GM18867 (cell line): ENCODE measurements at regions not wholly inside any gene's neighbourhood (a gene's known extent, or its start where the extent isn't known, plus 50 kb on each side); places are given as distances from the start of the nearest gene placed in this dataset.
"Not testable (repeated sequence)": the region's sequence is repeated elsewhere in the genome, so short reads cannot be mapped to it uniquely, and the experiment has no call there.

ENCODE experiments used
- ATAC-seq: cut with Tn5 transposase; IDR thresholded peaks from one replicate; pipeline ENCODE4 v1.9.1; 2021; ENCODE audit warnings: mild to moderate bottlenecking, moderate library complexity; ENCODE audit not compliant: unreplicated experiment

- ATAC-seq, result peak; percentile 50
These were observed 499.0 kb downstream of the PYDC2 start for GRCh38 chr3:191959876-191960413.

DNA sequence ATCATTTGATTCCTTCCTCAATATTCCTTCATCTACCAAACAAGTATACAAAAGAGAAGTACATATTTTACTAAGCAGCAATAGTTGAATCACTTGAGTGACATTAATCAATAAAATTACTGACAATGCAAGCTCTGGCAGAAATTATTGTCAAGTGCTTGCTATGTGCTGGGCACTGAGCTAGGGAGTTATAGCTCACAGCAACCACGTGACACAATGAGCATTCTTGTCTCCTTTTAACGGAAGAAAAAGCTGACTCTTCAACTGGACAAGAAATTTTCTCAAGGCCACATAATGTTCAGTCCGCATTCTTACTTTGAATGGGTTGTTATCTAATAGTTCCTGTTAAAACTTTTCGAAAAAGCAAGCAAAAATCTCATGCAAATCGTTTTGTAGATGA lies 500.1 kb downstream of the PYDC2 start:
- no peak for ATAC-seq

DNA sequence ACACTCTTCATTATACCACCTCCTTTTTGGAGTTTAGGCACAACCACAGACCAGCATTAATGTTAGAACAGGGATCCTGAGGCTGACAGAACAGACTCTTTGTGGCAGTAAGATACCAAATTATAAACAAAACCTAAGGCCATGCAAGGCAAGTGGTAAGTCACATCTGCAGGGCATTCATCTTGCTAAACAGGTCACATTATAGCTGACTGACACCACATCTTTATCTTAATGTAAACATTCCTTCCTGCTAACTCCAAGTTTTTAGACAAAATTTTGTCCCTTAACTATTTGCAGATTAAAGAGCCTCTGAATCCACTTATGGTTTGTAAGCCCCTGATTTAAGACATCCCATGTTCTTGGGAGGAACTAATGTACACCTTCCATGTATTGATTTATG lies 500.6 kb downstream of the PYDC2 start:
- ATAC-seq, result no peak

GRCh38 chr3:191962324-191962723 lies 501.4 kb downstream of the PYDC2 start:
- ATAC-seq, result no peak

DNA sequence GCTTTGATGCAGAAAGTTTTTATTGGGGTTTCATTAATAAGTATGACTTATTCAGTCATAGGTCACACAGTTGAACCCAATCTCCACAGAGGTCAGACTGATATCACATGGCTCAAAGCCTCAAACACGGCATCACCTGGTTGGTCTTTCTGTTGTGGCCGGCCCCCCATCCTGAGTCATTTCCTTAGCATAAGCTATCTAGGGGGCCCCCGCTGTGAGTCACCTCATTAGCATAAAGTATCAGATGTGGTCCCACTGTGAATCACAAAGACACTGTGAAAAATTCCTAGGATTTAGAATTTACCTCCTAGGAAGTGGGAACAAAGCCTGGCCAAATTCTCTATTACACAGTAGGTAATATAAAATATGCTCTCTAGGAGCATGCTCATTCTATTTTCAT lies 502.2 kb downstream of the PYDC2 start:
- ATAC-seq, result no peak

DNA sequence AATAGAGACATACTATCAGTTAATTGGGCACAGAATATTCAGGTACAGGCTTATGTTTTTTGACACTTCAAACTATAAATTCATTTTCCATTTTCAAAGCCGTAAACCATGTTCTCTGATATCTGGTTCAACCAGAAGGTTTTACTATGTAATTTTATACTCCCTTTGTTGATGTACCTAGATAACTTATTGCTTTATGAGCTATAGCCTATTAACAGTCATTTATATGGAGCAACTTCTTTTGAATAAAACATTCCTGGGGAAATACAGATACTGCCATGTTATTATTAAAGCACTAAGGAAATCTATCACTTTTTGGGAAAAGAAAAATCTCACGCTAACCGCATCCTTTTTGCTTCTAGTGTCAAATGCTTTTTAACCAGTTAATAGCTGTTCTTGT lies 505.6 kb downstream of the PYDC2 start:
- no peak for ATAC-seq

GRCh38 chr3:191968299-191968698 lies 507.3 kb downstream of the PYDC2 start:
- no peak for ATAC-seq

DNA sequence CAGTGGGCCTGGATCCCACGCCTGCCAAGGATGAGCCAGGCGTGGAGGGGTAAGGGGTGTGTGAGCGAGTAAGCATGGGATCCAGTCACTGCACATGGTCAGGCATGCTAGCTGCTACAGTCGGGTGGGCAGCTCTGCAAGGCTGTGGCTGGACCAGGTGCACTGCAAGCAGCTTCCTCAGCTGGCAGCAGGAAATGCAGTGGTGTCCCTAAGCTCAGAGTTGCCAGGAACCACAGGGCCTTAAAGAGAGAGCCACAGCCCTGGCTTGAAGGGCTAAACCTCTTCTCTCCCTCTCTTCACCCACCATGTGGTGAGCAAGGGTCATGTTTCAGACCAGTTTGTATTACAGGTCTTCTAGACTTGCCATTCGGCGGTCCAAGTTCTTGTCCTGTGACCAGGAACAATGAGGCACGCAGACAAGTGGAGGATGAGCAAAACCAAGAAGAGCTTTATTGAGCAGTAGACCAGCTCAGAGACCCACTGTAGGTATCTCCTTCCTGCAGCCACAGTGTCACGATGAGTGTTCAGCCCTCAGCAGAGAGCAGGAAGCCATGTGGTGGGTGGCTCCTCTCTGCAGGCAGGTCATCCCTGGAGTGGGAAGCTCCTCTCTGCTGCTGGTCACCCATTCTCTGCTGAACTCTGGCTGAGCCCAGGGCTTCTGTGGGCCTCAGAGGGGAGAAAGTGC lies 511.9 kb downstream of the PYDC2 start:
- ATAC-seq, result no peak

DNA sequence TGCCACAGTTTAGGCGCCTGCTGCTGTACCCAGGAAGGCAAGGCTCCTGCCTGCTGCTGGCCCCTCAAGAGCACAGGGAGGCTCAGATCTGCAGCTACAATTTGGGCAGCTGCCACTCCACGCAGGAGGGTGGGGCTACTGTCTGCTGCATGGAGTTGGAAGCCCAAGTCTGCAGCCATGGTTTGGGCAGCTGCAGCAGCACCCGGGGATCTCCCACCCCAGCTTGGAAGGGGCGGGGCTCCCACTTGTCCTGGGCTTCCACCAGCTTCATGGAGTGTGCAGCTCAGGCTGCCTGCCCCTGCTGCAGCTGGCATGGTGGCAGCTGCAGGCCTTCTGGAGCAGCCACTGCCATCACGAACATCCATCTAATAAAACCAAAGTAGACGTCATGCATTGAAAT lies 512.9 kb downstream of the PYDC2 start:
- ATAC-seq, result no peak

GRCh38 chr3:191975936-191976335 lies 515.0 kb downstream of the PYDC2 start:
- no peak for ATAC-seq

- ATAC-seq, result no peak
These were observed 519.5 kb downstream of the PYDC2 start for GRCh38 chr3:191980443-191980842.

GRCh38 chr3:191982481-191982880 lies 521.5 kb downstream of the PYDC2 start:
- no peak for ATAC-seq

GRCh38 chr3:191985691-191986090 lies 524.7 kb downstream of the PYDC2 start:
- ATAC-seq, result no peak

- no peak for ATAC-seq
These were observed 526.9 kb downstream of the PYDC2 start for GRCh38 chr3:191987831-191988350.

GRCh38 chr3:191993952-191994351 lies 533.0 kb downstream of the PYDC2 start:
- not testable (repeated sequence) for ATAC-seq

- no peak for ATAC-seq
These were observed 536.1 kb downstream of the PYDC2 start for GRCh38 chr3:191997093-191997492.

GRCh38 chr3:191997579-191998268 lies 536.8 kb downstream of the PYDC2 start:
- no peak for ATAC-seq

DNA sequence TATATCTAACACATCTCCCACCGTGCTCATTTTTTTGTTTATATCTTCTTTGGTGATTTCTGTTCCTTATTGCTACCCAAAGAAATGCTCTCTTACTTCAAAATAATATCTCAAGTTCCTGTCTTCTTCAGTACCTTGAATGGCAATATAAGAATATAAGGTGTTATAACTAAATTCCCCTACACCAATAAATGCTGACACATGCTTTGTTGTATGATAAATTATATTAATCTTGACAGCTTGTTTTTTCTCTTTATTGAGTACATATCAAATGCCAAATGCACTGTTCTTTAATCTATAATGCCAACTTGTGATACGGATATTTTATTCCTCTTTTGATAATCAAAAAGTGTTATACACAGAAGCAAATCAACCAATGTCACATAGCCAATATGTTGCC lies 540.3 kb downstream of the PYDC2 start:
- ATAC-seq, result no peak

GRCh38 chr3:192005989-192006388 lies 545.0 kb downstream of the PYDC2 start:
- ATAC-seq, result no peak

- no peak for ATAC-seq
These were observed 548.9 kb downstream of the PYDC2 start for GRCh38 chr3:192009903-192010302.

DNA sequence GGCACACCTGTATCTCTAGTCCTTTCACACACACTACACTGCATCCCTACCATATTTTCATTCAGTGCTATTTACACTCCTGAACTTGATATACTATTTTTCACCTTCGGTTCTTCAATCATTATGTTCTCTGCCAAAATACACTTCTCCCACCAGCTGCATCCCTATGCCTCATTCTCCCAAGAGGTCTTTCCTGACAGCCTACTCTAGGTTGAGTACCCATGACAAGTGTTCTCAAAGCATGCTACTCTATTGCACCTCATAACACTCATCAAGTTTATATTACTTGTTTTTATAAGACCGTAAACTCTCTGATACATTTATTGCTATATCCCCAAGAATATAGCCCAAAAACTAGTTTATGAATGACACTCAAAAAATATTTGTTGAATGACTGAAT lies 549.5 kb downstream of the PYDC2 start:
- no peak for ATAC-seq

DNA sequence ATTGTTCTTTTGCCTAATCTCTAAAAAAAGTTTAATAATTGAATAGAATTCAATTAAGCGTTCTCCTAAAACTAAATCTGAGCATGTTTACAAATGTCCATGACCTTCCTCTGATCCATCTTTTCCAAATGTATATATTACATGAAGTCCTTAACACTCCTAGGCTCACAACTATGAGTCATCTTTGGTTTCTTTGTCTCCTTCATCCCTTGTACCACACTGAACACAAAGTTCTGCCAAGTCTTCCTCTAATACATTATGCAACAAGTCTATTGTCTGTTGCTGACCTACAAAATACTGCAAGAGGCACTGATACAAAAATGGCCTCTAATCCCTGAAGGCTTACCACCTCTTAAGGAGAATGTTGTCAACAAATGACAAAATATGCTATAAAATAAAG lies 550.2 kb downstream of the PYDC2 start:
- no peak for ATAC-seq
